Jurkat, Clone E6-1 (cell line): ENCODE measurements at regions not wholly inside any gene's neighbourhood (a gene's known extent, or its start where the extent isn't known, plus 50 kb on each side); places are given as distances from the start of the nearest gene placed in this dataset.
A peak's percentile ranks its signal among the peaks of the same experiment; 100 is the strongest.

ENCODE experiments used
- DNase-seq: peaks from one replicate; pipeline ENCODE4 v3.0.0-alpha.2; 2011; ENCODE audit warnings: low read depth, low spot score
- H3K4me3 ChIP-seq: 2 replicates; pipeline ENCODE4 v1.5.1; 2011; ENCODE audit warnings: mild to moderate bottlenecking, low read length, control low read depth, moderate library complexity

DNA sequence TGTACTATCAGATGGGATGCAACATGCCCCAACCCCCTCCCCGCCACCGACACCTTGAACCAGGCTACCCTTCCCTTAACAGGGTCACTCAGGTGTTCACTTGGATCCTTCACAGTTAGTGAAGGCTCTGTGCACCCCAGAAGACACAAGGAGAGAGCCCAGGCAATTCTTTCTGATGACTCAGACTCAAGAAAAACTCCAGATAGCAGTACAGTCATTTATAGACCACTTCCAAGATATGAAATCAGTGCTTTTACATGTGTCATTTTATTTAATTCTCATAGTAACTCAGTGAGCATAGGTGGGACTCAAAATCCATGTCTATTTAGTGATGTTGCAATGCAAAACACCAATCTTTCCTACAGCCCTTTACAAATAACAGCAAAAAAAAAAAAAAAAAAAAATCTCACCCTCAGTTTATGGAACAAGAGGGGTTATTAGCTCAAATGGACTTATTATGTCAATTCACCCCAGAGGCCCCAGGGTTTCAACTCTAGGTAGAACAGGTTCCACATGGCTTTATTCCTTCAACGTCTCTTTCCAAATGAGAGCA lies 71.9 kb downstream of the FOXD1 start:
- H3K4me3 ChIP-seq, result no peak overlapping the region
- no peak for DNase-seq

- no peak for DNase-seq
- H3K4me3 ChIP-seq, result no peak overlapping the region
Observed at GRCh38 chr5:73375949-73376348, 72.6 kb downstream of the FOXD1 start.

DNA sequence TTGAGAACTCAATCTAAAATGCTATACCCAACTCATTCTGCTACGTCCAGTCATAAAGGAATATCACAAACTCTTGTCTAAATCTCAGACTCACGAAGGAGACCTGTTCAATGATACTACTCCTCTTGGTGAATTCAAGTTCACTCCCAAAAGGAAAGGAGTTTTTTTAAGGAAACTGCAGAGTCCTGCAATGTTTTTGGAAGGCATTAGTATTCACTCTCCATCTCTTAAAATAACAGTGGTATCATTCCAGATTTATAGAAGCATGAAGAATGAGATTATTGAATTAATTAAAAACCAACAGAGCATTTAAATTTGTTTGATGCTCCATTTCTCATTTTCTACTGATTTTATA lies 73.4 kb downstream of the FOXD1 start:
- H3K4me3 ChIP-seq, result no peak overlapping the region
- DNase-seq, result no peak

- no peak overlapping the region for H3K4me3 ChIP-seq
- DNase-seq, result no peak
Observed at GRCh38 chr5:73374520-73375190, 73.9 kb downstream of the FOXD1 start.

- no peak overlapping the region for H3K4me3 ChIP-seq
- DNase-seq, result peak; percentile 74
Observed at GRCh38 chr5:73373814-73374510, 74.6 kb downstream of the FOXD1 start.

DNA sequence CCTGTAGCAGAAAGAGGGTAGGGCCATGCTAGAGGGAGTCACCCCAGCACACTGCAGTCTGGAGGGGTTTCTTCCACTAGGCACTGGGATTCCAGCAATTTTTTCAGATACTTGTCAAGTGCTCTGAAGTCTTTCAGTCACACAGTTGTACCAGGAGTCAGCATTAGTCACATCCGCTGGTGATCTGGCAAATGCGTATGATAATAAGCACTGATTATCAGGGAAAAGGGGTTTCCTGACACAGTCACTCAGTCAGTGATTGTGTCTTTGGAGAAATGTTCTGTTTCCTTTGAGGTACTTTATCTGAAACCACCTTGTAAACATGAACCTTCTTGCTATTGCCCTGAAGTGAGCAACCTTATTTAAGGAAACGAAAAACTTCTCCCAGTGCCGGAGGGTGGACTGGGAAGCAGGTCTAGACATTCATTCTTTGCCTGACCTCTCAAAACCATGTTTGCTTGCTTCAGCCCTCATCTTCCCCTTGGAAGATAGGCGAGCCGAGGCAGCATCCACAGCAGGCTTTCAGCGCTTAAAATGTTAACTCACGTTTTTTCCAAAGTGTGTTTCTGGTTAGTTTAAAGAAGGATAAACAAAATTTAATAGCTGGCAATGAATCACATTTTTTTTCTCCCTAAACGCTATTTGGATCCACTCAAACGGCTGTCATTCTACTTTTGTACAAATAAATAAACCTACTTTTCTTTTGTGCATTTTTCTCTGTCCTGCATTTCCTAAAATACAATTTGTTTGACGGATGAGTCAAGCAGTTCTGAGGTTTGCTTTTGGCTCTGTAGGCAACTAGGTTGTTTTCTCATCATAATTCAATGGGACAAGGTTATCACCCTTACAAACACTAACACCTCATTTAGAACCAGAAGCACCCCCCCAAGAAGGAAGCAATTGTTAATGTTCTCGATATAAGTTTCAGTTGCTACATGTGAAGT lies 77.7 kb downstream of the FOXD1 start:
- DNase-seq, result no peak
- no peak overlapping the region for H3K4me3 ChIP-seq

- no peak overlapping the region for H3K4me3 ChIP-seq
- no peak for DNase-seq
Observed at GRCh38 chr5:73370095-73370494, 78.5 kb downstream of the FOXD1 start.

GRCh38 chr5:73369278-73369677 lies 79.3 kb downstream of the FOXD1 start:
- no peak for DNase-seq

DNA sequence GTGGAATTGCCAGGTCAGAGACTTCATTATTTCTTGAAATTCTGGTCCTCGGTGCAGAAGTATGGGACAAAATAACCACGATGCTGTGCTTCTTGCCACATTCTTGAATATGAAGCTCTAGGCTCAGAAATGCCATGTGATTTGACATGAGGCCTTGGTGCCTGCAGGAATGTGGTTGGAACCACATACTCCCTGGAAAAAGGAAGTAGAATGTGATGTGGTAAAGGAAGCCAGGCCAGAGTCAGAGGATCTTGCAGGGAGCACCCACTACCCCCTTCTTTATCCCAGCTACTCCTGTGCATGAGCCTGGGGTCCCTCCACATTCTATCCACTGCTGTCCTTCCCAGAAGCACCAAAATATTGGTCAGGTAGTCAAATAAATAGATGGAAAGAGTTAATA lies 80.9 kb downstream of the FOXD1 start:
- no peak overlapping the region for H3K4me3 ChIP-seq
- no peak for DNase-seq

More at GRCh38 chr5:73369278-73369677, 79.3 kb downstream of the FOXD1 start:
- no peak overlapping the region for H3K4me3 ChIP-seq

GRCh38 chr5:73365990-73366667 lies 82.4 kb downstream of the FOXD1 start:
- H3K4me3 ChIP-seq, result no peak overlapping the region
- DNase-seq, result no peak

GRCh38 chr5:73365301-73365853 lies 83.2 kb downstream of the FOXD1 start:
- no peak overlapping the region for H3K4me3 ChIP-seq
- no peak for DNase-seq

DNA sequence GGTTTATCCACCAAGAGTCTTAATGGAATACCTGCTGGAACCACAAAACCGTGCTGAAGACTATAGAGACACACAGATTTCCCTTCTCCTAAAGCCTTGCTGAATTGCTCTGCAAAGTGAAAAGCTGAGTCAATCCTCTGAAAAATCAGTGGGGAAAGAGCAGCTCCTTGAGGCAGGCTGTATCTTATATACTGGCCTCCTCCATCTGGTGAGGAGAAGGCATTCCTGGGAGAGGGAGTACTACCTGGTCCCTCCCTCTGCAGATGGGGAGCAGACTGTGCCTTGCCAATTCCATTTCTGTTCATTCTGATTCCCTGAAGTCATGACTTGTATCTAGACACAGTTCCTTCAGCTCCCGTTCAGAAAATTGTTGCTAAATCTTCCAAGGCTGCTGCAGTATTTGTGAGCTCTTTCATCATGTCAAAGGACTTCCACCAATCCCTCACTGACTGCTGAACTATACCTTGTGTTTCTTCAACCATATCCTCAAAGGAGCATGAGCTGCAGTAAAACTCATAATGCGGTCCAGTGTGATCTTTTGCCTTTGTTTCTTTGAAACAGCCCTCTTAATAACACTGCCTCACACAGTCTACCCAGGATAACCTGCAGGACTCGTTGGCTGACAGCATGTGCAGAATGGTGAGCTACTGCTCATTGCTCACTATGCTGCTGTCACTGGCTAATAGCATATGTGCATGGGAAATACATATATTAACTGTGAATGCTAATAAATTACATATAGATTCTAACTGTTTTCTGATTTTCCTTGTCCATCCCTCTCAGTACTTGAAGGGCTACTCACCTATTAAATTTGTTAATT lies 84.5 kb downstream of the FOXD1 start:
- no peak overlapping the region for H3K4me3 ChIP-seq
- no peak for DNase-seq

DNA sequence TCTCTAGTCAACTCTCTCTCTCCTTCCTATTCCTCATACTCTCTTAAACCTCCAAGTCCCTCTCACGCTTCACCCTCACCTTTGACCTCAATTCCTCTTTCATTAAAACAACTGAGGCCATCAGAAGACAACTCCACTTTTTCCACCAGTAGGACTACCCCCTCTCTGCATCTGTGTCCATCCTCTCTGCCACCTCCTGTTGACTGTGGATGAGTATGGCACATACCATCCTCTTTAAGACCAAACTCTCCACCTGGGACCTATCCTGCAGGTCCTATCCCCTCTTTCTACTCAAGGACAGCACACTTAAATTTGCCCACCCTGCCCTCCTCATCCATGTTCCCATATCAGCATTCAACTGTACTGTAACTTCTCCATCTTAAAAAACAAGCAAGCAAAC lies 89.2 kb downstream of the FOXD1 start:
- DNase-seq, result no peak
- no peak overlapping the region for H3K4me3 ChIP-seq

DNA sequence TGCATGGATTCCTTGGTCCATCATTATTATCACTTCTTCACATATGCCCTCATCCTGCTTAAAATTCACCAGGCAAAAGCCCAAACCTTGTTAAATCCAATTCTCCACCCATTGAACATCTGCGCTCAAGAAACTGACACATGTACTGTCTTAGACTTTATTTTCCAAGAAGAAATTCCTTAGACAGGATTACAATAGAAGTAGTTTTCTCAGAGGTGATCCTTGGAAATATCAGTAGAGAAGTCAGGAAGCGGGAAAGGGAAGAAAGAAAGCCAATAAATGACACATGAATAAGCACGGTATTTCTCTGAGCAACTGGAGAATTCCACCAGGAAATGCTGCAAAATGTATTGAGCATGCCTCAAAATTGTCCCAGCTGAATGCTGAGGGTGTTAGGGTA lies 90.2 kb downstream of the FOXD1 start:
- H3K4me3 ChIP-seq, result no peak overlapping the region
- no peak for DNase-seq

DNA sequence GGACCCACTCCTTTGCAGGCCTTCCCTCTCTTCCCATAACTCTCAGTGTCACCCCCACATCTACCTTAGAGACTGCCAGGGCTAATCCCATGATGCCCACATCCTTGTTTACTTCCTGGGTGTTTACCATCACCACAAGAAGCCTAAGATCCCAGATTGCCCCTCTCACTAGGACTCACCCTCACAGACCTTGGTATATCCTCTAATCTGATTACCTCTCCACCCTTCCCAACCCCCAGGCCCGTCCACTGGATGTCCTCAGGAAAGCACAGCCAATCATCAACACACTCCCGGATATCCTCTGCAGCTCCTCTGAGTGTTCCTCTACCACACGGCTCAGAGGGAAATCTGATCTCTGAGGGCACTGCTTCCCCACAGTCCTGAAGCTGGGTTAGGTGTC lies 91.0 kb downstream of the FOXD1 start:
- no peak overlapping the region for H3K4me3 ChIP-seq
- no peak for DNase-seq

- DNase-seq, result no peak
- H3K4me3 ChIP-seq, result no peak overlapping the region
Observed at GRCh38 chr5:73355108-73355507, 93.5 kb downstream of the FOXD1 start.

GRCh38 chr5:73354406-73354805 lies 94.2 kb downstream of the FOXD1 start:
- DNase-seq, result no peak
- H3K4me3 ChIP-seq, result no peak overlapping the region

- DNase-seq, result no peak
- H3K4me3 ChIP-seq, result no peak overlapping the region
Observed at GRCh38 chr5:73352649-73353230, 95.8 kb downstream of the FOXD1 start.
